ENCODE measurements at regions not wholly inside any gene's neighbourhood (a gene's known extent, or its start where the extent isn't known, plus 50 kb on each side); places are given as distances from the start of the nearest gene placed in this dataset.

- TF ChIP-seq, protein P1, sequence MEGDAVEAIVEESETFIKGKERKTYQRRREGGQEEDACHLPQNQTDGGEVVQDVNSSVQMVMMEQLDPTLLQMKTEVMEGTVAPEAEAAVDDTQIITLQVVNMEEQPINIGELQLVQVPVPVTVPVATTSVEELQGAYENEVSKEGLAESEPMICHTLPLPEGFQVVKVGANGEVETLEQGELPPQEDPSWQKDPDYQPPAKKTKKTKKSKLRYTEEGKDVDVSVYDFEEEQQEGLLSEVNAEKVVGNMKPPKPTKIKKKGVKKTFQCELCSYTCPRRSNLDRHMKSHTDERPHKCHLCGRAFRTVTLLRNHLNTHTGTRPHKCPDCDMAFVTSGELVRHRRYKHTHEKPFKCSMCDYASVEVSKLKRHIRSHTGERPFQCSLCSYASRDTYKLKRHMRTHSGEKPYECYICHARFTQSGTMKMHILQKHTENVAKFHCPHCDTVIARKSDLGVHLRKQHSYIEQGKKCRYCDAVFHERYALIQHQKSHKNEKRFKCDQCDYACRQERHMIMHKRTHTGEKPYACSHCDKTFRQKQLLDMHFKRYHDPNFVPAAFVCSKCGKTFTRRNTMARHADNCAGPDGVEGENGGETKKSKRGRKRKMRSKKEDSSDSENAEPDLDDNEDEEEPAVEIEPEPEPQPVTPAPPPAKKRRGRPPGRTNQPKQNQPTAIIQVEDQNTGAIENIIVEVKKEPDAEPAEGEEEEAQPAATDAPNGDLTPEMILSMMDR (IDR thresholded peaks at IDR 0.05; ENCODE audit: partially characterized antibody, unreplicated experiment), result no peak
- DNase-seq, result no peak
- no peaks in the 10 kb centered on the region for H3K27me3 Mint-ChIP-seq (ENCODE audit: unreplicated experiment)
- H3K4me1 Mint-ChIP-seq (ENCODE audit: low read depth, unreplicated experiment), result no peaks in the 10 kb centered on the region
- no peak overlapping the region for H3K27ac Mint-ChIP-seq (ENCODE audit: unreplicated experiment)
- H3K36me3 Mint-ChIP-seq (ENCODE audit: unreplicated experiment), result peaks cover 4% of the 10 kb centered on the region
- no peak overlapping the region for H3K4me3 Mint-ChIP-seq (ENCODE audit: unreplicated experiment)
- H3K9me3 Mint-ChIP-seq (ENCODE audit: unreplicated experiment), result no peaks in the 10 kb centered on the region
Measured at GRCh38 chr5:159713773-159714172, 202.5 kb upstream of the ADRA1B start.

- Mint-ChIP-seq H3K27ac (ENCODE audit: unreplicated experiment) (no peak overlapping the region), H3K4me1 (ENCODE audit: low read depth, unreplicated experiment) (no peaks in the 10 kb centered on the region), H3K4me3 (ENCODE audit: unreplicated experiment) (no peak overlapping the region), H3K27me3 (ENCODE audit: unreplicated experiment) (peaks cover 2% of the 10 kb centered on the region), H3K9me3 (ENCODE audit: unreplicated experiment) (peaks cover 2% of the 10 kb centered on the region), H3K36me3 (ENCODE audit: unreplicated experiment) (no peaks in the 10 kb centered on the region)
- DNase-seq, result no peak
- TF ChIP-seq, protein P1 (IDR thresholded peaks at IDR 0.05; ENCODE audit: partially characterized antibody, unreplicated experiment), result no peak
Measured at GRCh38 chr5:159725475-159725874, 190.8 kb upstream of the ADRA1B start.

DNA sequence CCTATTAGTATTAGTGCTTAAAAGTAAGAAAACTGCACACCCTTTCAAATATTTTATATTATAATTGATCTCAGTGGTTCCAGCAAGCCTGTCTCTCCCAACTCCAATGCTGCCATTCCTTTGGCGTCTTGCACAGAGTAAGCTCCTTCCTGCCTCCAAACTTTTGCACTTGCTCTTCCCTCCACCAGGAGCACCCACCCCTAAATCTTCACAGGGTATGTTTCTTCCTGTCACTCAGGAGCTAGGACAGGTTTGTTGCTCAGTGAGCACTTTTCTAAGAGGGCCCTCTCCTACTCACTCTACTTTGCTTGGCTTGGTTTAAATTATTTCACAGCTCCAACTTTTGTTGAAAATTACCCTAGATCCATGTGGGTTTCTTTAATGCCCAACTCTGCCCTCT lies 189.1 kb upstream of the ADRA1B start:
- Mint-ChIP-seq H3K9me3 (ENCODE audit: unreplicated experiment) (peaks cover 2% of the 10 kb centered on the region), H3K27ac (ENCODE audit: unreplicated experiment) (no peak overlapping the region), H3K4me3 (ENCODE audit: unreplicated experiment) (no peak overlapping the region), H3K36me3 (ENCODE audit: unreplicated experiment) (no peaks in the 10 kb centered on the region), H3K4me1 (ENCODE audit: low read depth, unreplicated experiment) (no peaks in the 10 kb centered on the region), H3K27me3 (ENCODE audit: unreplicated experiment) (peaks cover 2% of the 10 kb centered on the region)
- DNase-seq, result no peak
- TF ChIP-seq, protein P1 (IDR thresholded peaks at IDR 0.05; ENCODE audit: partially characterized antibody, unreplicated experiment), result no peak

- H3K4me3 Mint-ChIP-seq (ENCODE audit: unreplicated experiment), result no peak overlapping the region
- H3K36me3 Mint-ChIP-seq (ENCODE audit: unreplicated experiment), result no peaks in the 10 kb centered on the region
- H3K4me1 Mint-ChIP-seq (ENCODE audit: low read depth, unreplicated experiment), result no peaks in the 10 kb centered on the region
- H3K27ac Mint-ChIP-seq (ENCODE audit: unreplicated experiment), result no peak overlapping the region
- DNase-seq, result no peak
- peaks cover 4% of the 10 kb centered on the region for H3K27me3 Mint-ChIP-seq (ENCODE audit: unreplicated experiment)
- H3K9me3 Mint-ChIP-seq (ENCODE audit: unreplicated experiment), result no peaks in the 10 kb centered on the region
- TF ChIP-seq, protein P1 (IDR thresholded peaks at IDR 0.05; ENCODE audit: partially characterized antibody, unreplicated experiment), result no peak
Measured at GRCh38 chr5:159730285-159730684, 186.0 kb upstream of the ADRA1B start.

GRCh38 chr5:159732220-159732619 lies 184.1 kb upstream of the ADRA1B start:
- no peaks in the 10 kb centered on the region for H3K9me3 Mint-ChIP-seq (ENCODE audit: unreplicated experiment)
- TF ChIP-seq, protein P1 (IDR thresholded peaks at IDR 0.05; ENCODE audit: partially characterized antibody, unreplicated experiment), result no peak
- H3K36me3 Mint-ChIP-seq (ENCODE audit: unreplicated experiment), result no peaks in the 10 kb centered on the region
- no peak for DNase-seq
- H3K4me1 Mint-ChIP-seq (ENCODE audit: low read depth, unreplicated experiment), result no peaks in the 10 kb centered on the region
- peaks cover 4% of the 10 kb centered on the region for H3K27me3 Mint-ChIP-seq (ENCODE audit: unreplicated experiment)
- H3K27ac Mint-ChIP-seq (ENCODE audit: unreplicated experiment), result no peak overlapping the region
- no peak overlapping the region for H3K4me3 Mint-ChIP-seq (ENCODE audit: unreplicated experiment)
